SU-DHL-6 (cell line): ENCODE measurements at regions not wholly inside any gene's neighbourhood (a gene's known extent, or its start where the extent isn't known, plus 50 kb on each side); places are given as distances from the start of the nearest gene placed in this dataset.

Source experiments
- H2AFZ ChIP-seq: fragments of 200-600 bp; sonication (generic); 2 replicates; pipeline ENCODE4 v1.6.1; 2014; ENCODE audit warnings: low read depth, mild to moderate bottlenecking, moderate library complexity, mixed read lengths, antibody characterized with exemption, low read length; ENCODE audit not compliant: severe bottlenecking
- H3F3A ChIP-seq: fragments of 200-600 bp; shearing (Covaris generic); 2 replicates; pipeline ENCODE4 v1.6.0; 2016; ENCODE audit warnings: antibody characterized with exemption, mild to moderate bottlenecking; ENCODE audit not compliant: insufficient read depth
- H3K27ac ChIP-seq: fragments of 200-600 bp; sonication (generic); 2 replicates; pipeline ENCODE4 v1.5.1; 2016; ENCODE audit warnings: low read depth, mild to moderate bottlenecking, low read length, moderate library complexity, mixed read lengths
- H3K27me3 ChIP-seq: fragments of 200-600 bp; sonication (generic), shearing (Covaris generic); 2 replicates; pipeline ENCODE4 v1.6.0; 2014; ENCODE audit warnings: mild to moderate bottlenecking, low read length
- H3K36me3 ChIP-seq: fragments of 200-600 bp; sonication (generic); 2 replicates; pipeline ENCODE4 v1.6.1; 2014; ENCODE audit warnings: mild to moderate bottlenecking, low read length, mixed read lengths
- H3K4me2 ChIP-seq: fragments of 300-600, 200-600 bp; shearing (Covaris generic), sonication (generic); 2 replicates; pipeline ENCODE4 v1.6.0; 2014; ENCODE audit warnings: low read length, low read depth, mild to moderate bottlenecking; ENCODE audit not compliant: poor library complexity, severe bottlenecking
- H3K4me3 ChIP-seq: fragments of 200-600 bp; sonication (generic); 2 replicates; pipeline ENCODE4 v1.5.1; 2014; ENCODE audit warnings: antibody characterized with exemption, low read length, mild to moderate bottlenecking, mixed read lengths; ENCODE audit not compliant: insufficient read depth, poor library complexity, severe bottlenecking
- H3K79me2 ChIP-seq: fragments of 200-600 bp; sonication (generic); 2 replicates; pipeline ENCODE4 v1.6.1; 2014; ENCODE audit warnings: mild to moderate bottlenecking, low read length, moderate library complexity; ENCODE audit not compliant: insufficient read depth
- H3K9ac ChIP-seq: fragments of 200-600 bp; sonication (generic); 2 replicates; pipeline ENCODE4 v1.7.0; 2014; ENCODE audit warnings: mild to moderate bottlenecking, low read length
- H3K9me2 ChIP-seq: fragments of 200-600 bp; sonication (generic); replicated peaks from 2 replicates; pipeline ENCODE4 v1.6.1; 2014; ENCODE audit warnings: low read length; ENCODE audit not compliant: insufficient read depth
- H3K9me3 ChIP-seq: fragments of 200-600 bp; sonication (generic); 2 replicates; pipeline ENCODE4 v1.6.1; 2014; ENCODE audit warnings: low read length, mixed read lengths; ENCODE audit not compliant: insufficient read depth
- H4K20me1 ChIP-seq: fragments of 200-600 bp; sonication (generic); 2 replicates; pipeline ENCODE4 v1.6.1; 2014; ENCODE audit warnings: low read depth, mild to moderate bottlenecking, antibody characterized with exemption, low read length, moderate library complexity, mixed read lengths
- CTCF ChIP-seq: fragments of 200-600 bp; sonication (generic); IDR thresholded peaks from one replicate; pipeline ENCODE4 v1.5.1; 2017; ENCODE audit warnings: antibody characterized with exemption, mild to moderate bottlenecking, low read length, moderate library complexity; ENCODE audit not compliant: insufficient read depth, poor library complexity, severe bottlenecking
- EZH2phosphoT487 ChIP-seq: fragments of 200-600 bp; sonication (generic), shearing (Covaris generic); conservative IDR thresholded peaks from 2 replicates; pipeline ENCODE4 v1.6.1; 2018; ENCODE audit warnings: mild to moderate bottlenecking, antibody characterized with exemption, low read length, moderate library complexity, mixed read lengths

DNA sequence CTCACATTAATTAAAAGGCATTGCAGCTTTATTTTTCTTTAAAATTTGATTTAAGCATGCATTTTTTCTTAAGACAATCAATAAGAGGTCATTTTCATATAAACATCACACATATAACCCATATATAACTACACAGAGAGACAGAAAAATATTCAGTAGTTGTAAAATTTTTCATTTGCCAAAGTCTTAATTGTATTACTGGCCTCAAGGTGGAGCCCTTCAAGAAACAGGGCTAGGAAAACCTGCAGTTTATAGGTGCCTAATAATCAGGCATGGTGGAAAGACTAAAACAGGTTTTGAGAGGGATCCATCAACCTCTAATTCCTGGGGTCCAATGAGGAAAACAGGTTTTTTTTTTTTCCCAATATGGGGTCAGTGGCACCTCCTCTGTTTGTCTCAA, 71.3 kb upstream of the ZNF804A start:
- H3K9me2 ChIP-seq, result no peaks in the 10 kb centered on the region
- H3K27ac ChIP-seq, result no peak overlapping the region
- H3K27me3 ChIP-seq, result no peaks in the 10 kb centered on the region
- TF ChIP-seq EZH2phosphoT487, result no peak
- TF ChIP-seq CTCF, result peak; percentile 20
- no peaks in the 10 kb centered on the region for H3K36me3 ChIP-seq
- H3K79me2 ChIP-seq, result no peaks in the 10 kb centered on the region
- H2AFZ ChIP-seq, result no peak overlapping the region
- no peaks in the 10 kb centered on the region for H4K20me1 ChIP-seq
- peaks cover 12% of the 10 kb centered on the region for H3K9me3 ChIP-seq
- H3K9ac ChIP-seq, result no peak overlapping the region
- no peak overlapping the region for H3K4me3 ChIP-seq
- no peaks in the 10 kb centered on the region for H3F3A ChIP-seq
- no peak overlapping the region for H3K4me2 ChIP-seq

DNA sequence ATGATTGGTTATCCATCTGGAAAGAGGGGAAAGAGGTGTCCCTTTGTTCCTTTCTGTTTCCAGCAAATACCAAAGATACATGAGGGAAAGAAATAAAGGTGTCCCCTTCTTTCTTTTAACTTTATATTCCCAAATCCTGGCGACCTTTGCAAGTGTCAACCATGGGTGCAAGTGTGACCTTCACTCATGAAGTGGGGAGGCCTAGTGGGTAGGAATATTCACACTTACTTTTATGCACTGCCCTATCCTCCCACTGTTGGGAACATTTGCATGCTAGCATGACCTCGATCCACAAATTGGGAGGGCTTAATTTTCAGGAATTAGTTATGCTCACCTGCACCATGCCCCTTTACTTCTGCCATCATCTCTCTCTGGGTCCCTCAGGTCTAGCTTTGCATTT, 70.2 kb upstream of the ZNF804A start:
- H3K27ac ChIP-seq, result no peak overlapping the region
- no peaks in the 10 kb centered on the region for H4K20me1 ChIP-seq
- H2AFZ ChIP-seq, result no peak overlapping the region
- no peaks in the 10 kb centered on the region for H3K27me3 ChIP-seq
- no peaks in the 10 kb centered on the region for H3K79me2 ChIP-seq
- peaks cover 12% of the 10 kb centered on the region for H3K9me3 ChIP-seq
- H3F3A ChIP-seq, result no peaks in the 10 kb centered on the region
- H3K36me3 ChIP-seq, result no peaks in the 10 kb centered on the region
- H3K4me3 ChIP-seq, result no peak overlapping the region
- no peak for TF ChIP-seq EZH2phosphoT487
- no peak for TF ChIP-seq CTCF
- H3K4me2 ChIP-seq, result no peak overlapping the region
- no peaks in the 10 kb centered on the region for H3K9me2 ChIP-seq
- H3K9ac ChIP-seq, result no peak overlapping the region

DNA sequence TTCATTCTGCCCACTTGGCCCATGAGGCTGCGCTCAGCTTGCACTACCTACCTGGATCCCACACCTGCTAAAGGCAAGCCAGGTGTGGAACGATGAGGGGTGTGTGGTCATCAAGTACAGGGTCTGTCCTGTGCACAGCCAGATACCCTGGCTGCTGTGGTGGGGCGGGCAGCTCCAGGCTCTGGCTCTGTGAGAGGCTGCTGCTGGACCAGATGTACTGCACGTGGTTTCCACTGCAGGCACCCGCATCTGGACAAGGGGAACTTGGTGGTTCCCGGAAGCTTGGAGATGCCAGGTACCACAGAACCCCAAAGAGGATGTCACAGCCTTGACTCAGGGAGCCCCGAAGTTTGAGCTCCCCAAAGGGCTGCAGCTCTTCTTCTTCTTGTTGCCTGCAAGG, 68.1 kb upstream of the ZNF804A start:
- Histone ChIP-seq H3K4me3 (no peak overlapping the region), H4K20me1 (no peaks in the 10 kb centered on the region), H3K79me2 (no peaks in the 10 kb centered on the region), H3K9ac (no peak overlapping the region), H3K9me2 (no peaks in the 10 kb centered on the region), H3K4me2 (no peak overlapping the region), H3K9me3 (peaks cover 12% of the 10 kb centered on the region), H3K36me3 (no peaks in the 10 kb centered on the region), H3F3A (no peaks in the 10 kb centered on the region), H3K27ac (no peak overlapping the region), H3K27me3 (no peaks in the 10 kb centered on the region), H2AFZ (no peak overlapping the region)
- TF ChIP-seq CTCF, result no peak
- no peak for TF ChIP-seq EZH2phosphoT487

DNA sequence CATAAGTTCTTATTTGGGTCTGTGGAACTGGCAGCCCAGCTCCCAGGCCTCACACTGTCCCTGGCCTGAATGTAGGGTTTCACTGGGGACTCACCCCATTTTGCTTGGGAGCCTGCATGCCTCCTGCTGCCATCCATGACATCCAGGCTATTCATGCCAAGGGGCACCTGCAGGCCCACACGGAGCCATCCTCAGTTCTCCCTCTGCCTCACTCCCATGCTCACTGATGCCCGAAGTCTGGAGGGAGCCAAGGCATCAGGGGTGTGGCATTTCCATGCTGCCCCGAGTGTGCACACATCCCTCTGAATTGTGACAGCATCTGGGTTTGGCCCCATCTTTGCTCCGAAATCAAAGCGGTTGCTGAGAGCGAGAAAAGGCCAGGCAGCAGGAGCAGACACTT, 67.4 kb upstream of the ZNF804A start:
- Histone ChIP-seq H3K4me3 (no peak overlapping the region), H3K27ac (no peak overlapping the region), H3K79me2 (no peaks in the 10 kb centered on the region), H3K4me2 (no peak overlapping the region), H3K9me3 (peaks cover 12% of the 10 kb centered on the region), H3K27me3 (no peaks in the 10 kb centered on the region), H3K9ac (no peak overlapping the region), H3F3A (no peaks in the 10 kb centered on the region), H2AFZ (no peak overlapping the region), H3K9me2 (no peaks in the 10 kb centered on the region), H3K36me3 (no peaks in the 10 kb centered on the region), H4K20me1 (no peaks in the 10 kb centered on the region)
- TF ChIP-seq EZH2phosphoT487, result no peak
- no peak for TF ChIP-seq CTCF
